ENCODE measurements at regions not wholly inside any gene's neighbourhood (a gene's known extent, or its start where the extent isn't known, plus 50 kb on each side); places are given as distances from the start of the nearest gene placed in this dataset.

DNA sequence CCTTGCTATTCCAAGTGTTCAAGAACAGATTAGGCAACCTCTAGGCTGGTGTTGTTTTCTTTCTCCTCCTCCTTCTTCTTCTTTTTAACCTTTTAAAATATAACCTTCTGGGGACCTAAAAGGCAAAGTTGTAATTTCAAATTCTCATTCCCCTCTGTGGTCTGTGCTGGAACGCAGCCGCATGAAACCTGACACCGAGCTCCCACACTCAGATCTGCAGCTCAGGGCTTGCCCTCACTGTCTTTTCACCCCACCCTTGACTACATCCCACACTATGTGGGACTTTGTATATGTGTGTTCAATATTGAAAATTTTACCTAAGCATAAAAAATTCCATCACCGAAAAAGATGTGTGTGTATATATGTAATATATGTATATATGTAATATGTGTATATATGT is 62.0 kb upstream of the ARHGAP42 start:
- TF ChIP-seq RXRA (IDR thresholded peaks at IDR 0.05; ENCODE audit: insufficient read depth, low read depth, low read length) (no peak), RFX5 (IDR thresholded peaks at IDR 0.05; ENCODE audit: borderline replicate concordance, low read depth, low read length) (no peak)
- H3K27ac ChIP-seq (ENCODE audit: low read depth, low read length), result no peak overlapping the region

More for the DNA sequence above, 62.0 kb upstream of the ARHGAP42 start:
- Histone ChIP-seq H4K91ac (replicated peaks; ENCODE audit: insufficient read length, low read length) (no peak overlapping the region), H3K23ac (ENCODE audit: insufficient read length) (no peak overlapping the region), H2AFZ (ENCODE audit: low read length) (no peak overlapping the region), H3K9ac (replicated peaks in 1 of 4; ENCODE audit: extremely low read depth in 1 of 4, low read depth in 3 of 4, low read length in 3 of 4) (no peak overlapping the region), H2BK15ac (ENCODE audit: low read length) (no peak overlapping the region), H3K27me3 (replicated peaks in 1 of 4; ENCODE audit: control insufficient read depth in 3 of 4, extremely low read depth in 1 of 4, insufficient read depth in 3 of 4, low read length in 3 of 4) (no peaks in the 10 kb centered on the region), H4K5ac (ENCODE audit: insufficient read length, low read depth, low read length) (no peak overlapping the region), H3K79me2 (ENCODE audit: control insufficient read depth in 1 of 2, insufficient read depth in 2 of 2, low read length in 2 of 2) (no peaks in the 10 kb centered on the region), H3K23me2 (ENCODE audit: low read depth, low read length) (no peaks in the 10 kb centered on the region; the same call in 1 of the 2 replicates), H3K56ac (replicated peaks; ENCODE audit: insufficient read length, low read depth, low read length) (no peak overlapping the region), H3K4me3 (ENCODE audit: extremely low read depth in 1 of 4, insufficient read depth in 2 of 4, low read depth in 3 of 4, low read length in 4 of 4) (no peak overlapping the region), H3K4me2 (ENCODE audit: insufficient read depth in 1 of 2, low read depth in 2 of 2, low read length in 2 of 2) (no peak overlapping the region), H3K79me1 (ENCODE audit: low read depth, low read length) (no peaks in the 10 kb centered on the region; the same call in 1 of the 2 replicates), H3K36me3 (ENCODE audit: control insufficient read depth in 2 of 4, insufficient read depth in 4 of 4, low read length in 3 of 4) (peaks cover 0 to 2% (median 0%) of the 10 kb centered on the region in 4 experiments; a peak in 2 of 8 replicates), H2BK20ac (ENCODE audit: low read length) (no peak overlapping the region), H2BK5ac (ENCODE audit: low read depth, low read length) (no peak overlapping the region), H3K4ac (replicated peaks; ENCODE audit: insufficient read length, low read depth, low read length) (no peak overlapping the region), H2BK120ac (replicated peaks; ENCODE audit: low read depth, low read length) (no peak overlapping the region), H4K8ac (ENCODE audit: extremely low read depth, insufficient read depth, low read length) (no peak overlapping the region), H3K14ac (ENCODE audit: insufficient read length) (no peak overlapping the region), H4K20me1 (replicated peaks in 1 of 2; ENCODE audit: control insufficient read depth in 1 of 2, insufficient read depth in 2 of 2, low read length in 2 of 2) (no peaks in the 10 kb centered on the region), H2AK5ac (ENCODE audit: low read depth, low read length) (no peak overlapping the region), H3K18ac (ENCODE audit: extremely low read depth, low read length) (no peak overlapping the region), H3K9me3 (ENCODE audit: insufficient read depth in 2 of 2, low read depth in 1 of 2, low read length in 1 of 2) (peaks cover 28 to 30% of the 10 kb centered on the region in 2 experiments), H2BK12ac (ENCODE audit: low read depth, low read length) (no peak overlapping the region), H3K4me1 (replicated peaks in 1 of 4; ENCODE audit: control insufficient read depth in 3 of 4, insufficient read depth in 4 of 4, low read length in 3 of 4) (no peaks in the 10 kb centered on the region)
- ChIA-PET POLR2A (ENCODE audit: partially characterized antibody) (no interaction called here), CTCF (ENCODE audit: partially characterized antibody) (interaction anchor here (1.4 kb wide), 1 partner anchor 48 kb away, joined by 3 read pairs; no protein-coding TSS in a partner anchor)
- FAIRE-seq, result no peak
- DNase-seq (ENCODE audit: low read depth in 1 of 2, low spot score in 2 of 2), result no peak
- WGBS, 2 experiments (ENCODE audit: extremely low coverage in 1 of 2, insufficient coverage in 1 of 2, insufficient read length in 1 of 2, insufficient replicate concordance in 2 of 2, low coverage in 1 of 2, low lambda C conversion rate in 2 of 2, missing lambda C conversion rate in 1 of 2), result 71% methylated on average over 4 of the region's 4 CpGs; no CpG with 5 or more reads in 1 of the 2 experiments
